ENCODE measurements at regions not wholly inside any gene's neighbourhood (a gene's known extent, or its start where the extent isn't known, plus 50 kb on each side); places are given as distances from the start of the nearest gene placed in this dataset.

- TF ChIP-seq, protein P1, sequence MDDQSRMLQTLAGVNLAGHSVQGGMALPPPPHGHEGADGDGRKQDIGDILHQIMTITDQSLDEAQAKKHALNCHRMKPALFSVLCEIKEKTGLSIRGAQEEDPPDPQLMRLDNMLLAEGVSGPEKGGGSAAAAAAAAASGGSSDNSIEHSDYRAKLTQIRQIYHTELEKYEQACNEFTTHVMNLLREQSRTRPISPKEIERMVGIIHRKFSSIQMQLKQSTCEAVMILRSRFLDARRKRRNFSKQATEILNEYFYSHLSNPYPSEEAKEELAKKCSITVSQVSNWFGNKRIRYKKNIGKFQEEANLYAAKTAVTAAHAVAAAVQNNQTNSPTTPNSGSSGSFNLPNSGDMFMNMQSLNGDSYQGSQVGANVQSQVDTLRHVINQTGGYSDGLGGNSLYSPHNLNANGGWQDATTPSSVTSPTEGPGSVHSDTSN (CRISPR knock-in tag; IDR thresholded peaks at IDR 0.05), result no peak
- no peak for TF ChIP-seq TSHZ1 (tag by site-specific recombination; IDR thresholded peaks at IDR 0.05; ENCODE audit: borderline replicate concordance)
- TF ChIP-seq GLI4 (tag by site-specific recombination; IDR thresholded peaks at IDR 0.05), result no peak
- TF ChIP-seq ZSCAN4 (tag by site-specific recombination; IDR thresholded peaks at IDR 0.05), result no peak
- no peak for TF ChIP-seq ZNF391 (tag by site-specific recombination; IDR thresholded peaks at IDR 0.05; ENCODE audit: borderline replicate concordance, low read depth)
These were observed 284.4 kb downstream of the FOXL1 start (continued) for GRCh38 chr16:86862595-86863280.

- CTCF ChIA-PET, result interaction anchor here (0.6 kb wide), 1 partner anchor 34 kb away, joined by 4 read pairs; no protein-coding TSS in a partner anchor
- Histone ChIP-seq H3K9me3 (ENCODE audit: control insufficient read depth, insufficient read depth, low read depth, low read length) (no peaks in the 10 kb centered on the region), H3K4me3 (ENCODE audit: low read depth, low read length) (no peak overlapping the region), H3K36me3 (ENCODE audit: control insufficient read depth in 2 of 2, insufficient read depth in 1 of 2, low read length in 2 of 2) (no peaks in the 10 kb centered on the region), H3K4me1 (ENCODE audit: control insufficient read depth, insufficient read depth, low read length) (no peaks in the 10 kb centered on the region), H3K27ac (ENCODE audit: extremely low read depth, low read depth, low read length) (no peak overlapping the region)
- POLR2A ChIA-PET, result no interaction called here
- TF ChIP-seq ZSCAN16 (tag by site-specific recombination; IDR thresholded peaks at IDR 0.05), result no peak
These were observed 285.3 kb downstream of the FOXL1 start for GRCh38 chr16:86863609-86864008.

GRCh38 chr16:86864586-86864985, 286.2 kb downstream of the FOXL1 start:
- TF ChIP-seq ZNF600 (tag by site-specific recombination; IDR thresholded peaks at IDR 0.05) (no peak), ZSCAN16 (tag by site-specific recombination; IDR thresholded peaks at IDR 0.05) (no peak), ZNF248 (tag by site-specific recombination; IDR thresholded peaks at IDR 0.05) (no peak), ZNF223 (tag by site-specific recombination; IDR thresholded peaks at IDR 0.05) (no peak), ZNF580 (tag by site-specific recombination; IDR thresholded peaks at IDR 0.05) (peak; percentile 62; the same call in 1 of the 2 replicates), ZFHX2 (tag by site-specific recombination; conservative IDR thresholded peaks at IDR 0.05) (no peak), GLI4 (tag by site-specific recombination; IDR thresholded peaks at IDR 0.05) (no peak), ZBTB48 (tag by site-specific recombination; IDR thresholded peaks at IDR 0.05) (no peak), ZNF311 (tag by site-specific recombination; IDR thresholded peaks at IDR 0.05; ENCODE audit: borderline replicate concordance) (no peak), ZNF513 (tag by site-specific recombination; IDR thresholded peaks at IDR 0.05) (no peak), ZBTB7A (tag by site-specific recombination; IDR thresholded peaks at IDR 0.05; ENCODE audit: low read depth) (no peak), ZNF768 (tag by site-specific recombination; IDR thresholded peaks at IDR 0.05) (no peak), OVOL3 (tag by site-specific recombination; IDR thresholded peaks at IDR 0.05) (no peak), BCL11A (tag by site-specific recombination; IDR thresholded peaks at IDR 0.05; ENCODE audit: low read depth) (no peak), ZNF585B (tag by site-specific recombination; IDR thresholded peaks at IDR 0.05) (no peak), ZNF146 (tag by site-specific recombination; IDR thresholded peaks at IDR 0.05) (peak; percentile 88), ZFP41 (tag by site-specific recombination; IDR thresholded peaks at IDR 0.05; ENCODE audit: borderline replicate concordance) (no peak)
- no peaks in the 10 kb centered on the region for H3K36me3 ChIP-seq (ENCODE audit: control insufficient read depth in 2 of 2, insufficient read depth in 1 of 2, low read length in 2 of 2)
- POLR2A ChIA-PET, result no interaction called here
- no peak overlapping the region for H3K4me3 ChIP-seq (ENCODE audit: low read depth, low read length)
- CTCF ChIA-PET, result no interaction called here
- no peaks in the 10 kb centered on the region for H3K9me3 ChIP-seq (ENCODE audit: control insufficient read depth, insufficient read depth, low read depth, low read length)
- no peak overlapping the region for H3K27ac ChIP-seq (ENCODE audit: extremely low read depth, low read depth, low read length)
- H3K4me1 ChIP-seq (ENCODE audit: control insufficient read depth, insufficient read depth, low read length), result no peaks in the 10 kb centered on the region
